ENCODE measurements at regions not wholly inside any gene's neighbourhood (a gene's known extent, or its start where the extent isn't known, plus 50 kb on each side); places are given as distances from the start of the nearest gene placed in this dataset.

DNA sequence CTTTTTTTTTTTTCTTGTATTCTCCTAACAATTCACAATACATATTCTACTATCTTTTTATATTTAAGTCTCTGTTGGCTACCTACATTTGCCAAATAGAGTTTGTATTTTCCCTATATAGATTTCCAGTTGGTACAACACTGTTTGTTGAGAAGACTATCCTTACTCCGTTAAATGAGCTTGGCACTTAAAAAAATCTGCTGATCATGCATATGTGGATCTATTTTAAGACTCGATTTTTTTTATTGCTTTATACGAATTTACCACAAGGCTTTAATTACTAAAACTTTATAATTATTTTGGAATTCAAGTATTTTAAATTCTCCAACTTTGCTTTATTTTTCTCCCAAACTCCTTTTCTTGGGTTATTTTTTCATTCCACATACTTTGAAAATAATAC, 855.6 kb downstream of the C6orf118 start:
- DNase-seq (ENCODE audit: low read depth) = no peak

DNA sequence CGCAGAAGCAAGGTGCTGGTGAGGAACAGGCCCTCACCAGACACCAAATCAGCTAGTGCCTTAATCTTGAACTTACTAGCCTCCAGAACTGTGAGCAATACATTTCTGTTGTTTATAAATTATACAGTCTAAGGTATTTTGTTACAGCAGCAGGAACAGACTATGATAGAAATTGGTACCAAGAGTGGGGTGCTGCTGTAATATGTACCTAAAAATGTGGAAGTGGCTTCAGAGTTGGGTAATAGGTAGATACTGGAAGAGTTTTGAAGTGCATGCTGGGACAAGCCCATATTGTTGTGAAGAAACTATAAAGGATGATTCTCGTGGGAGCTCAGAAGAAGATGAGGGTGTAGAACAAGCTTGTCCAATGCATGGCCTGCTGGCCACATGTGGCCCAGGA, 866.8 kb downstream of the C6orf118 start:
- no peak for DNase-seq (ENCODE audit: low read depth)

DNA sequence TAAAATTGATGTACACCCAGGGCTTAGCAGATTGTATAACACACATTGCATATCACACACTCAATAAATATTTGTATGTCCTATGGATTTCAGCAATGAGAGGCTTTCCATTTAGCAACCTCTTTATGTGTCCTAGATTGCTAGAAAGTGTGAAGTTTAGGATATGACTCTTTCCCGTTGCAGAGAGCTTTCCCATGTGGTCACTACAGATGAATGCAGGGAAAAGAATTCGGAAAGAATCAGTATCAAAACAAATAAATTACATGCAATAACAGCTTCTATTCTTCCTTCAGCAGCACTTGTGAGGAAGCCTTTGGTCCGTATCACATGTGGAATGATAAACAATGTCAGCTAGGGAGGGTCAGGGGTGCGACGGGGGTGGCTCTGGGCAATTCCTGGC, 870.1 kb downstream of the C6orf118 start:
- DNase-seq (ENCODE audit: low read depth) = no peak

DNA sequence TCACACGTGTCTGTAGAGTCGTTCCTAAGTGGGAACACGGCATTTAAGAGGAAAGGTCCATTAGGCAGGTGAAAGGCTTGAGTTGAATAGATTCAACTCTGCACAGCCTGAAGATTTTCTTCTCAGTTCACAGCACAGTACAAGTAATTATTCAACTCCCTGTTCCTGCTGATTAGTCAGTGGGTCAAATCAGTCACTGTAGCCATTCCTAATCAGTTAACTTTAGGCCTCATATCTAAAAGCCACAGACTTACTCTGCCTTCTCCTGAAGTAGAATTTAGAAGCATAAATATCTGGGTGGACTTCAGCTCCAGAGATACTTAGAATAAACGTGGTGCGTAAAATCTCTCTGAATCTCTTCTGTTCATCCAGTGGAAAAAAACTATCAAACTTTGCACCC, 872.4 kb downstream of the C6orf118 start:
- no peak for DNase-seq (ENCODE audit: low read depth)

DNA sequence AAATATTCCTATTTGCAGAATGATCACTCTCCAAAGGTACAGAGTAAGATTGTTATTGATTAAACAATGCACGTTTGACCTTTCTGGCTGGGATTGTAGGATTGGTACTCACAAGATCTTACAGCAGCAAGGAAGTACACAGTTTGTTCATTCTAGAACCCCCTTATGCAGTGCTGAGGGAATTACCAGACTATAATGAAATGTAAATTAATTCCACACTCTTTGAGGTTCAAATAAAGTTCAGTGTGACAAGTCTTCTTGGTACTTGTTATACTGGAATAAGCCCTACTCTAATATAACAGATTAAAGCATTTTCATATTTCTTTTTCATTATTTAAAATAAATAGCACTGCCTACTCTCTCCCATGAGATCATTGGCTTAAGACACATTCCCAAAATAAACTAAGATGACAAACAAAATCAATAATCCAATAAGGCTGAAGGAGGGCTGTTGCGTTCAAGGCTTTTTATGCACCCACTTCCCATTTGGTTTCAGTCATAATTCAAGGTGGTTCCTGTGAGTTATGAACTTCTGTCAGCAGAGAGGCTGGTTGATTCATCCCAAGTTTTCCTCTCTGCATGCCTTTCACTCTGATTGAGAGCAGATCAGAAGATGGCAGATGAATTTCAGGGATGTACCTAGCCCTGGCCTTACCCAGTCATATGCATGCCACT, 881.5 kb downstream of the C6orf118 start:
- no peak for DNase-seq (ENCODE audit: low read depth)

DNA sequence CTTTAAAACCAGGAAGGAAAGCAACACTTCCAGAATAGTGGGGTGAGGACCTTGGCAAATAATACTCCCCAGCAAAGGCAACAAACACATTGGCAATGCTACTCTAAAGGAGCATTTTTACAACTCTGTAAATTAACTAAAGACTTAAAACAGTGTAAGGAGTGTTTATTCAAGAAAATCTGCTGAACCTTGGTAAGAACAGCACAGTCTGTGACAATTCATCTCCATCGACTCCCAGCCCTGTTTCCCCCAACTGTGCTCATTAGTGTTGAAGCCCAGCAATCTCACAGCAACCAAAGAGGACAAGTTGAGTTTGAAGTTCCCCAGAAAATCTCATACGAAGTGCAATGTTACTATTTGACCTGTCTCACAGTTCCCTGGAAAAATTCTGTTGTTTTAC, 884.9 kb downstream of the C6orf118 start:
- no peak for DNase-seq (ENCODE audit: low read depth)

DNA sequence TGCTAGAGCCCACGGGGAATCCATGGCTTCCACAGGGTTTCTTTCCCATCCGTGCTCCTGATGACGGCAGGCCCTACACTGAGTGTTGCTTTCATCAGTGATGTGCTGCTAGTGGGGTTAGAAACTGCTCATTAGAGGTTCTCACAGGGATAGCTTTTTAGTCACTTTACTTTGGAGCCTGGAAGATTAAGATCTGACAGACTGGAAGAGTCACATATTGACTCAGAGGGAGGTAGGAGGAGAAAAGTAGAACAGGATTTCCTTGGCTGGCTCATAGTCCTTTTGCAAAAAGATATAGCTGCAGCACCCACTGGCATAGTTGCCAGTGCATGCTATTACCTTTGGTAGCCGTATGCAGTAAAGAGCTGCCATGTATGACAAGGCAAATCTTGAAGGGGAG, 890.3 kb downstream of the C6orf118 start:
- DNase-seq (ENCODE audit: low read depth) = no peak

DNA sequence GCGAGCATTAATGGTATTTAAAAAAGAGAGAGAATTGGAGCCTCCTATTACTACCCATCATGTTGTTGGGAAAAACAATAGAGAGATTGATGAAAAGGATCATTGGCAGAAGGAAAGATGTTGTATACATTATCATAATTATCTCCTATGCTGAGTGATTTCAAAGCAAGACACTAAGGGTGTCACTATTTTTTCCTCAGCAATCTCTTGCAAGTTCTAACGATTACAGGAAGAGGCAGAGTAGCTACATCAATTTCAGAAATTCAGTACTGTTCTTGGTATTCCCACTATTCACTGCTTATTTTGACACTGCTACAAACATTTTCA, 891.2 kb downstream of the C6orf118 start:
- no peak for DNase-seq (ENCODE audit: low read depth)

DNA sequence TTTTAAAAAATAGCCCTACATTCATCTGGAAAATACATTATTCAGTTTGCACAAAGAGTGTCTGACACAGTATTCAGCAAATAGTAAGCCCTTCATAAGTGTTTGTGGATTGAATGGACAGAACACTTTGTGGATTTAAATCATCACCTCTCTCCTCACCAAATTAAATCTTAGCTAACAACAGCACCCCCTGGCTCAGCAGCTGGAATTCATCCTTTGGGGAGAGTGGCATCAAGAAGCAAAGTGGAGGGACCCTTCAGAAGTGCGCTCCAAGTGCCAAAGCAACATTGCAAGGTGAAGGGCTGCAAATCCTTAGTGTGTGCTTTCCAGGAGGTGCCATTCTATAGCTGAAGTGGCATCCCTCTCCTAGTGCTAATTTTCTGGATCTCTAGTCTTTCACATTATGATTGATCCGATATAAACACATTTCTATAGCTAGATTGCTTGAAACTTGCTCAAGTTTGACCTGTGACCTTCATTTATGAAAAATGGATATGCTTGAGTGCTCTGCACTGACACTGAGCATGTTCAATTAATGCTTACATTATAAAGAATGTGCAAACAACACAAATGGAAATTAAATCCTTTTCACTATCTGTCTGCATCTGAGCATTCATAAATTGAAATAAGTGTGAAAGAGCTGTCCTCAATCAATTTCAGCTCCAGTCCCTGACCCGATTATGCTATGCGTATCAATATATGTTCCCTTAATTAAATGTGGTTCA, 891.7 kb downstream of the C6orf118 start:
- no peak for DNase-seq (ENCODE audit: low read depth)

DNA sequence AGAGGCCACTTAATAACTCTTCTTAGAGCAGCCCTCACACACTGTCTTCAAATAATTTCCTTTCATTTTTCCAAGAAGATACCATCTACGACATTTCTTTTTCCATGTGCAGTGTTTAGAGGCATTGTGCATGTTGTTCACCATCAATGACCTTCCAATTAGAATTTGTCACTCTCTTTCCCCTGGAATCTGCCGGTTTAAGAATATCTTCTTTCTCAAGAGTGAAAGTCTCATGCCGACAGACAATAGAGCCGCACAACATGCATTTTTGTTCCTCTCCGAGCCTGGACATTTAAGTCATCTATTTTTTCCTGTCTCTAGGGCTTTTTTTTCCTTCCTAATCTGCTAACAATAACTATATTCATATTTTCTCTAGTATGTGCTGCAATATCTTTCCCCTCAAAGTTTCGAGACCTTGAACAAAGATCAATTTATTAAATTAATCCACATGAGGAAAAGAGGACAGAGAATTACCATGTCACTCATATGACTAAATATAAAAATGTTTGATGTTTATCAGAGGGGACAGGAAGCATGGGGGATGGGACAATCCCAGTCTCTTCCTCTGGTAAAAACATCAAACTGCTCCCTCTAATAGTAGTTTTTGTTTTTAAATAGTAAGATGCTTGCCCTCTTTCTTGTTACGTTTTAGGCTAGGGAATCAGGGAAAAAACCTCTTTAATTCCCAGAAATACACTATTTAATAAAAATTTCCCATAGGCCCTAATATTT, 893.4 kb downstream of the C6orf118 start:
- DNase-seq (ENCODE audit: low read depth) = no peak

DNA sequence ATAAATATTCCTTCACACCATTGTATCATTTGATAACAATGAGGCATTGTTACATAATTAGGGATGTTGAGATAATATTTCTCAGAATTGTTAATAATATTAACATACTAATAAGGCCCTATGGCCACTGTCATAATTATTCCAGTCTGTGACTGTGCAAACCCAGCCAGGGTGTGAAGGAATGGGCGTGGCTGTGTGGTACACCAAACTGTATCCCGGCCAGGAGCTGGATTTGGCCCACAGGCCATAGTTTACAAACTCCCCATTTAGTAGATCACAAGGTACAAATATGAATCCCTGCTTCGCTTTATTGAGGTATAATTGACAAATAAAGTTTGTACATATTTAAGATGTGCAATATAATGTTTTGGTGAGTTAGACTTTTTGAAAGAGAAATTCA, 894.7 kb downstream of the C6orf118 start:
- no peak for DNase-seq (ENCODE audit: low read depth)

DNA sequence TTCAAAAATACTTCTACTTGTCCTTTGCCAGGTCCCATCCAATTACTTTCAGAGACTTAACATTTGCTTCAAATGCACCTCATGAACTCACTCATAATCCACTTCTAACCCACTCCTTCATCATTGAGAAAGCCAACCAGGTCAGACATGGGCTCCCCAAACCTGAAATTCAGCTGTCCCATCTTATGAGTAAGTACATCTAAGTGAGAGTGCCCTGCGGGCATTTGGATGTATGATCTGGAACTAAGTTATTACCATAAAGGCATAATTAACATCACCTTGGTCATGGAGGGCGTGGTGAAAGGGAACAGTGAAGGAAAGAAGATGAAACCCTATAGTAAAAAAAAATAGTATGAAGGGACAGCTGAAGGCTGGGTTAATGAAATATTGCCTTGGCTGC, 896.8 kb downstream of the C6orf118 start:
- DNase-seq (ENCODE audit: low read depth) = no peak

DNA sequence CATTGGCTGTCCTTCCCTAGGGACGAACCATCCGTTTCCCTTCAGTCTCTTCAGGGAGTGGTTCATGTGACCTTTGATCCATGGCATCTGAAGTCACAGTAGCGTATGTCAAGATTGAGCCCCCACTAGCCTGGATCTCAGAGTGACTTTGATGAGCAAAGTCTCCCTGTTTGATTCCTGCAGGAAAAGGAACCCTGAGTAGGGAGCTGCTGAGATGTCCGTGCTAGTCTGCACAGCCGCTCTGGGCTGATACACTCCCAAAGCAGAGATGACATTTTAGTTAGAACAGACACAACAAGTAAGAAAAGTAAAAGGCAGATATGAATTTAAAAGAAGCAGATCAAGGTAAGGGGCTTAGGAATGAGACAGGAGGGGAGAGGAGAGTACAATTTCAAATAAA, 899.4 kb downstream of the C6orf118 start:
- DNase-seq (ENCODE audit: low read depth) = no peak

DNA sequence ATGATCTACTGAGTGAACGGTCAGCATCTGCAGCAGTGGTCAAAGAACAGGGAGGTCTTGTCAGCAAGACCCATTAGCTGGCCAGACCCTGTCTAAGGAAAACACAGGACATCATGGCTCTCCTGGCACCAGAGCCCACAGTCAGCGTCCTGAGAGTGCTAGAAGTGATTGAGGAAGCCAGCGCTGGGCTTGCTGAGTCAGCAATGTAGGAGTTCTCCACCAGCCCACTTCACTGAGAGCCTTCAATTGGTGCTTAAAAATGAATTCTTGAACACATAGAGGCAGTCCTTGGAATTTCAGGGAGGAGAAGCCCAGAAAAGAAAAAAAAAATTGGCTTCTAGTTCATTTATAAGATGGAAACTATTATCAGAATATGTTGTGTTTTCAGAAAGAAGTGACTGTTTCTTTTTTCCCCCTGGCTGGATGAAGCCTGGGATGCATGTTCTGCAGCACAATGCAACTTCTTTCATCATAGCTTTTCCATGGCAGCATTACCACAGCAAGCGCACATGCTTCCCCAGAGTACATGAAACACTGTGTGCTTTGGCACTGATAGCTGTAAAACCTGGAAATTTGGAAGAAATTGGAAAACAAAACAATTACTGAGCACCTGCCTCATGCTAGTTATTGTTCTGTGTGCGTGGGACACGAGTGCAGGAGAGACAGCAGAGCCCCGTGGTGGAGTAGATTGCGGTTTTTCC, 899.9 kb downstream of the C6orf118 start:
- DNase-seq (ENCODE audit: low read depth) = no peak

DNA sequence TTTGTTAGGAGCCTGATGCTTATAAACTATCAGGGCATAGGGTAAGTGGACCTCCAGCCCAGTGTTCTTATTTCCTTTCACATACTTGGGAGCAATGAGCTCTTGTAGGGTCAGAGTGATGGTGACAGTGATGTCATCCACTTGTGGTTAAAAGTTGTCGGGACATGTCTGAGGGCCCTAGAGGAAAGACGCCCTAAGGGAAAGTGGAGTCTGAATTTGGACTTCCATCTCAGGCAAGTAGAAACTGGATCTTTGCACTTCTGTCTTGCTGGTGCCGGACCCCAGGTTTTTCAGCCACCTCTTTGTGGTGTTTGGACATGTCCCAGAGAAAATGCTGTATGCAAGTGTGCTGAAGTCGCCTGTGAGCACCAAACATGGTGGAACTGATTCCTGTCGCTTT, 900.5 kb downstream of the C6orf118 start:
- no peak for DNase-seq (ENCODE audit: low read depth)

DNA sequence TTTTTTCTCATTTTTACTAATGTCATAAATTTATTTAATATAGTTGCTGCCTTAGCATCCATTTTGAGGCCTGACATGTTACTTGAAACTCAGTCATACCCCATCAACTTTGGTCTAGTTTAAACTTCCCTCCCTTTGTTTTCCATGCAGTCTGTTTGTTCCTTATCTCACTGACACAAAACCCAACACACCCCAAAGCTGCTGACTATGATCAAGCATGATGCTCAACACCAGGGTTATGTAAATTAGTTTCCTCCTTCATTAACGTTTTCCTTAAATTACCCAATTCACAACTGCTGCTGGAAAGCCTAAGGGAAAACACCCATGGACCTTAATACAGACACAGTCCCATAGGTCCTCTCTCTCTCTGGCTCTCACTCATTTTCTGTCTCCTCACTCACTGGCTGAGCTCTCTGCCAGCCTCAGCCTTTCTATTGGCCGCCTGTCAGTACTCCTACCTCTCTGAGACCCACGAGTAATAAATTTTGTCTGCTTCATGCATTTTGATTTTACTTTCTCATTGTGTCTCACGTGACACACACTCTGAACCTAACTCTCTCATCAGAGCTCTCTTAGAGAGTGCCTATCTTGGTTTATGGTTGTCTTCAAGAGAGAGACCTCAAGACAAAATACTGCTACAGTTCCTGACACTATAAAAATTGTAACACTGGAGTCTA, 904.5 kb downstream of the C6orf118 start:
- DNase-seq (ENCODE audit: low read depth) = no peak

DNA sequence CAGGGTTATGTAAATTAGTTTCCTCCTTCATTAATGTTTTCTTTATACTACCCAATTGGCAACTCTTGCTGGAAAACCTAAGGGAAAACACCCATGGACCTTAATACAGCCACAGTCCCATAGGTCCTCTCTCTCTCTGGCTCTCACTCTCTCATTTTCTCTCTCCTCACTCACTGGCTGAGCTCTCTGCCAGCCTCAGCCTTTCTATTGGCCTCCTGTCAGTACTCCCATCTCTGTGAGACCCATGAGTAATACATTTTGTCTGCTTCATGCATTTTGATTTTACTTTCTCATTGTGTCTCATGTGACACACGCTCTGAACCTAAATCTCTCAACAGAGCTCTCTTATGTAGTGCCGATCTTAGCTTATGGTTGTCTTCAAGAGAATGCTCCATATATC, 907.5 kb downstream of the C6orf118 start:
- no peak for DNase-seq (ENCODE audit: low read depth)

DNA sequence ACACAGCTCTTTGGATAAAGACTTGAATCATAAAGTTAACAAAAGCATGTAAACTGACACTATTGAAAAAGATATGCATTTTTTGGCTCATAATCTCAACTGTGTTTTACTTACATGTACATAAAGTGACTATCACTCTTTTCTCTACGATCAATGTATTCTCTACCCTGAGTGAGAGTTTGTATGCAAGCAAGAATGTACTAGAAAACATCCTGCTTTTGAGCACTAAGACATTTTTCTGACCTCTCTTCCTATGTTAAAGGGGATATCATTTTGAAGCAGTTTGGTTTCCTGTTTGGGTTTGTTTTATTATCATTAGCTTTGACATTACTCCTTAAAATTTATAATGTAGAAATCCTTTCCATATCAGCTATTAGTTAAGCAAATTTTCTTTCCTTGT, 910.8 kb downstream of the C6orf118 start:
- no peak for DNase-seq (ENCODE audit: low read depth)

DNA sequence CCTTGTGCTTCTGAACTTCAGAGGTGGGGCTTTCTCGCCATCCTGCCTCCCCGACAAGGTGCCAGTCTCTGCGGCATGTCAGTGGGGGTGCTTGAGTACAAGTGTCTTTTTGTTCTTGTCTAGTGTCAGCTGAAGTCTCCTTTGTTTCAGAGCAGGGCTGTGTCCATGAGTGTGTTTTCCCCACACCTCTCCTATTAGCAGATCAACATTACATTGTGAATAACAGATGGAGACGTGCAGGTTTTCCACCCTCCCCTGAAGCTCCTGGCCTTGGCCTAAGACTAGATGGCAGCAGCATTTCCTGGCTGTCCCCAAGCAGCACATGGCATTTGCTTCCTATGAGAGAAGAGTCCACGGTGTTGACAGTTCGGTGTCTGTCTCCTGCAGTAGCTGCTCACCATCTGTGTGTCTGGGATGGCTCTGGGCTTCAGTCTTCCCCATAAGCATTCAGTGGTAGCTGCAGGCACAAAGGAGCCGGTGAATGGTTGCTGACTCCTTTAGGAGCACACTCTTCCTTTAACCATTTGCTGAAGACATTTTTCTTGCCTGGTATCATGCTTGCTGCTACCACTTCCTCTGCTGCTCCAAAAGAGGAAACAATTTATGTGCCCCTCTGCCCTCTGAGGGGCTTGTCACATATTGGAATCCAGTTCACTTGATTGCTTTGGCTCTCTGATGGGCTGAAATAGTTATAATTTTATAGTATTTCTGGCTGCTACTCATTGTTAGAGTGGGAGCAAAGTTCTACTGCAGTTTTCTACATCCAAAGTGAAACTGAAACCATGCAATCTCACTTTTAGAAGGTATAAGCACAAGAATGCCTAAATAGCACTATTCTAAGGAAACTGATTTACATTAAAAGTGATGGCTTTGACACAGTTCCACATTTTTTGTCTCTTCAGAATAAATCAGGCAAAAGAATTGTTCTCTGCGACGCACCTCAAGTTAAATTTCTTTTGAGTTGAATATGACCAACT, 913.0 kb downstream of the C6orf118 start:
- no peak for DNase-seq (ENCODE audit: low read depth)

DNA sequence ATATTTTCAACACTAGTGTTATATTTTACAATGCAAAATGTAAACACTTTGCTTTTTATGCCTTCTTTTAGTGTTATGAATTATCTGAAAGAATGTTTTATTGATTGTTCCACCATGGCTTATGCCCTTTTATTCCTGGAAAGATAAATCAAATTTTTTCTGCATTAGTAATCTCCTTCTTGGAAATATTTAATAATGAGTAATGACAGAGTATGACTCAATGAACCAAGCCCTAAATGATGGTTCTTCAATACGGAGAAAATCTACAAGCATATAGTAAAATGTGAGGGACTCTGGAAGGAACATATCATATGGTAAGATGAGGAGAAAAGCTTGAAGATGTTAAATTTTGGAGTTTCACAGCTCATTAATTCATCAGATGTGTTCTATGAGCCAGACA, 929.6 kb downstream of the C6orf118 start:
- DNase-seq (ENCODE audit: low read depth) = no peak

DNA sequence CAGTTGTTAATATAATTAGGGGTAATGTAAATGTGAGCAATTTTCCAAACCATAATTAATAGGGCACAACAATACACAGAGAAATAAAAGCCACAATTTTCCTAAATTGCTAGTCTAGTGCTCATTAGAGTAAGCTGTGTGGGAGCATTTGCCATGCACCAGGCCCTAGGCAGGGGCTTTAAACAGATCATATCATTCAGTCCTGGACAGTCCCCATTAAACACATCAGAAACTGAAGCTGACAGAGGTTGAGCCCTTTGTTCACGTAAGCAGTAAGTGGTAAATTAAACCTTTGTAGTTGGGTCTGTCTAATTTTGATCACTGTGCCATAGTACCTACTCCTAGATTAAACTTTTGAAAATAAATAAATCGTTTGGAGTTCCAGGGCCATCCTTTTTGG, 931.1 kb downstream of the C6orf118 start:
- DNase-seq (ENCODE audit: low read depth) = no peak
